ENCODE measurements at regions not wholly inside any gene's neighbourhood (a gene's known extent, or its start where the extent isn't known, plus 50 kb on each side); places are given as distances from the start of the nearest gene placed in this dataset.

DNA sequence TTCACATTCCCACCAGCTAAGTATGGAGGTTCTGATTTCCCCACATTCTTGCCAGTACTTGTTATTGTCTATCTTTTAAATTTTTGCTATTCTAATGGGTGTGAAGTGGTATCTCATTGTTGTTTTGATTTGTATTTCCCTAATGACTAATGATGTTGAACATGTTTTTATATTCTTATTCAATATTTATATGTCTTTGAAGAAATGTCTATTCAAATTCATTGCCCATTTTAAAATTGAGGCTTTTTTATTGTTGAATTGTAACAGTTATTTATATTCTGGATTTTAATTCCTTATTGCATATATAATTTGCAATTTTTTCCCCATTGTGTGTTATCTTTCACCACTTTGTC lies 255.3 kb downstream of the EDEM1 start:
- TF ChIP-seq CTCF (IDR thresholded peaks at IDR 0.05) = no peak
- no peak for TF ChIP-seq POLR2A (IDR thresholded peaks at IDR 0.05)
